ENCODE measurements at regions not wholly inside any gene's neighbourhood (a gene's known extent, or its start where the extent isn't known, plus 50 kb on each side); places are given as distances from the start of the nearest gene placed in this dataset.

DNA sequence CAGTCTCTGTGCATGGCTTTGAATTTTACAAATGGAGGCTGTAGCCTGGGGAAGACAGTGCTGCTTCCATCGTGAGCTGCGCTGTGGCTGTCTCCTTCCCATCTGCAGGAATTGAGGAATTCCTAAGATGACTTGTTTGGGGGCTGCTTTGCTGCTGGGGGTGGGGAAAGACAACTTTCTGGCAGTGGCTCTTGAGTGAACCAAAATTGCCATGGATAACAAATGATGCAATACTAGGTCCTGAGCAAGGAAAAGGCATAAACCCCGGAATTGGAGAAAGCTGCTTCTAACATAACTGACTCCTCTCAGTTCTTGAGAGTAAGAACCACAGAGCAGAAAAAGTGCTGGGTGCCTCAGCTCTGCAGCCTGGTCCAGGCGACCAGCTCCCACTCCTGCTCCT is 245.0 kb upstream of the RPL38 start:
- DNase-seq (ENCODE audit: insufficient read length, low spot score) (no peak), FAIRE-seq (no peak)
- no peak for TF ChIP-seq CTCF (IDR thresholded peaks at IDR 0.05; ENCODE audit: insufficient read depth, missing control alignments)

DNA sequence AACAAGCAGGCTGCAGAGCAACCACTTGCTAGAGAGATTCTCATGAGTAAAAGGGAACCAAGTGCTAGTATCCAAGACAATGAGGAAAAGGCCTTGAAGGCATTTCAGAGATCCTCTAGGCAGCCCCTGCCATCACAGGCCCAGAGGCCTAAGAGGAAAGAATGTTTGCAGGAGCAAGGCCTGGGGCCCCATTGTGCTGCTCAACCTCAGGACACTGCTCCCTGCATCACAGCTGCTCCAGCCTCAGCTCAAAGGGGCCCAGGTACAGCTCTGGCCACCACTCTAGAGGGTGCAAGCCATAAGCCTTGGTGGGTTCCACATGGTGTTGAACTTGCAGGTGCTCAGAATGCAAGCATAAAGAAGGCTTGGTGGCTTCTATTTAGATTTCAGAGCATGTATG is 243.0 kb upstream of the RPL38 start:
- FAIRE-seq = no peak
- DNase-seq (ENCODE audit: insufficient read length, low spot score) = no peak
- no peak for TF ChIP-seq CTCF (IDR thresholded peaks at IDR 0.05; ENCODE audit: insufficient read depth, missing control alignments)

GRCh38 chr17:73962308-73962707 is 241.2 kb upstream of the RPL38 start:
- no peak for TF ChIP-seq CTCF (IDR thresholded peaks at IDR 0.05; ENCODE audit: insufficient read depth, missing control alignments)
- FAIRE-seq (peak; percentile 56), DNase-seq (ENCODE audit: insufficient read length, low spot score) (no peak)

DNA sequence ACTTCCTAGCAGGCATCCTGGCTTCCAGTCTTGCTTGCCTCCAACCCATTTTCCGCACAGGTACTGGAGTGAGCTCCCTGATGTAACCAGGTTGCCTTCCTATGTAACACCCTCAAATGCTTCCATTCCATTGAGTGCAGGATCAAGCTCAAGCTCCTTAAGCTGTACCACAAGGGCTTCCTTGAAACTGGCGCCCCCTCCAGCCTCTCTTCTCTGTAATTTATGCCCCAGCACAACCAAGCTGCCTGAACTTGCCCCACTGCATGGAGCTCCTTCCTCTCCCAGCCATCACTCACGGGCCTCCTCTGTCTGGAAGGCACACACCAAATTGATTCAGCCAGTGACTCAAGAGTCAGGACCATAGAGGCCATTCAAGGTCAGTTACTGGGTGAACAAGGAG is 234.8 kb upstream of the RPL38 start:
- FAIRE-seq = no peak
- no peak for DNase-seq (ENCODE audit: insufficient read length, low spot score)
- no peak for TF ChIP-seq CTCF (IDR thresholded peaks at IDR 0.05; ENCODE audit: insufficient read depth, missing control alignments)

DNA sequence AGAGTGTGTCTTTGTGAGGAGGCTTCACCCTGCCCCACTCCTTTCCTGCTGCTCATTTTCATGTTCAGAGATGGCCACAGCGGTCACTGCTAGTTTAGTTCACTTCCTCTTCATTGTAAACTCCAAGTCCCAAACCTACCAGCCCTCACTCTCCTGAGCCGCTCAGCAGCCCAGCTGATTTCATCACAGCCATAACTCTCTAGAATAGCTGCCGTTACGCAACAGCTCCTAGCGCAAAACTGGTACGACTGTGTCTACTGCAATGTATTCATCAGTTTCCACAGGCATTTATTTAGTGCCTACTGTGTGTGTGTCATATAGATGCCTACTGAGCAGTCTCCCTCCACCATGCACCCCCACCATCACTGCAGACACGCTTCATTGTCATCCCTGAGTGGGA is 233.5 kb upstream of the RPL38 start:
- no peak for TF ChIP-seq CTCF (IDR thresholded peaks at IDR 0.05; ENCODE audit: insufficient read depth, missing control alignments)
- no peak for DNase-seq (ENCODE audit: insufficient read length, low spot score)
- FAIRE-seq = no peak

DNA sequence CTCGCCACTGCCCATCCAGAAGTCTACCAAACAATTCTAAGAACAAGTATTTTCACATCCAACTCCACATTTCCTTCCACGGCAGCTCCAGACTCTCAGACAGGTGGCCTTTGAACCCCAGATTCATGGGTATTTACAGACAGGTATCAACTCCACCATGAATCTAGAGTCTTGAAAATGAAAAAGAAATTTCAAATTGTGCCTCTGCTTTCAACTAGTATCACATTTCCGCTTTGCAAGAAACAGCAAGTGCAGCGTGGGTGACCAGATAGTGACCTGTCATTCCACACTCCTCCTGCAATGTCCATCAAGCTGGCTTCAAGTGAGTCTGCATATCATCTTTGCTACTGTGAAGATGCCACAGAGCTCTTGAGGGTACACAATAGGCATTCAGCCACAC is 232.4 kb upstream of the RPL38 start:
- no peak for DNase-seq (ENCODE audit: insufficient read length, low spot score)
- TF ChIP-seq CTCF (IDR thresholded peaks at IDR 0.05; ENCODE audit: insufficient read depth, missing control alignments) = no peak
- FAIRE-seq = no peak

- TF ChIP-seq CTCF (IDR thresholded peaks at IDR 0.05; ENCODE audit: insufficient read depth, missing control alignments) = no peak
- FAIRE-seq = no peak
- no peak for DNase-seq (ENCODE audit: insufficient read length, low spot score)
Measured at GRCh38 chr17:73972056-73972455, 231.4 kb upstream of the RPL38 start.
